NB4 (cell line): ENCODE measurements at regions not wholly inside any gene's neighbourhood (a gene's known extent, or its start where the extent isn't known, plus 50 kb on each side); places are given as distances from the start of the nearest gene placed in this dataset.

ENCODE experiments used
- MYC ChIP-seq: IDR thresholded peaks from 2 replicates; pipeline ENCODE4 v1.6.1; 2011; ENCODE audit warnings: low read depth, low read length
- POLR2A ChIP-seq: IDR thresholded peaks from 2 replicates; pipeline ENCODE4 v1.6.1; 2011; ENCODE audit warnings: mild to moderate bottlenecking; ENCODE audit not compliant: insufficient read length; ENCODE audit errors: extremely low read depth
- TF ChIP-seq, protein P1 (sequence below): IDR thresholded peaks from one replicate; pipeline ENCODE4 v1.5.1; 2012; ENCODE audit warnings: low read depth, low read length
- TF ChIP-seq, protein P2 (sequence below): IDR thresholded peaks from 2 replicates; pipeline ENCODE4 v1.6.1; 2011; ENCODE audit warnings: low read depth, low read length

DNA sequence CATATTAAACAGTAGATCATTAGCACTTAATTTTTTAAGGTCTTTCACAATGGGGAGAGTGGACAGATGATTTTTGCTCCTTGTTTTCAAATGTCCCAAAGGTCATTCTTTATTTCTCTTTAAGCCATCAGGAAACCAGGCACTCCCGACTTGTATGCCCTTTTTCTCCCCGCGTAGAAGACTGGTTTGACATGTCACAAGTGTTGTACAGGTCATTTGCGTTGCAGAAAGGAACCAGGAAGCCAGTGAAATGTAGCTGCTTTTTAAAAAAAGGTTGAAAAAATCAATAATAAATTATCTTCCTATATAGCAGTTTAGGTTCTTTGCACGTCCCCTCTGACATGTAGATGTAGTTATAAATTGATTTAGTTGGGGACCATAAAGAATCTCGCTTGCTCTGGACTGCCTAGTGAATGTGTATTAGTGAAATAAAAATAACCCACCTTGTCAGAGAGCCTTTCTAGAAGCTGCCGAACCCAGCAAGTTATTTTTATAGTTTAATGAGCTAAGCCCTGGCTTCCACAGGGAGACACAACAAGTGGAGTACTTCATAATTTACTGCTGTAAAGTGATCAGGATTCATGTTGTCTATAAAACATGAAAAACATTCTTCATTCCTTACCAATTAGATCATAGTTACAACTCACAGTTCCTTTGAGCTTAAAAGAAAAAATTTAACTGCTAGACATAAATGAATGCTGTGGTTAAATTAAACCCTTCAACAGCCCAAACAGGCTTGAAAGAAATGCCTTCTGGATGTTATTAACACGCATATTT, 404.6 kb downstream of the CSNK1G3 start:
- TF ChIP-seq, protein P1, sequence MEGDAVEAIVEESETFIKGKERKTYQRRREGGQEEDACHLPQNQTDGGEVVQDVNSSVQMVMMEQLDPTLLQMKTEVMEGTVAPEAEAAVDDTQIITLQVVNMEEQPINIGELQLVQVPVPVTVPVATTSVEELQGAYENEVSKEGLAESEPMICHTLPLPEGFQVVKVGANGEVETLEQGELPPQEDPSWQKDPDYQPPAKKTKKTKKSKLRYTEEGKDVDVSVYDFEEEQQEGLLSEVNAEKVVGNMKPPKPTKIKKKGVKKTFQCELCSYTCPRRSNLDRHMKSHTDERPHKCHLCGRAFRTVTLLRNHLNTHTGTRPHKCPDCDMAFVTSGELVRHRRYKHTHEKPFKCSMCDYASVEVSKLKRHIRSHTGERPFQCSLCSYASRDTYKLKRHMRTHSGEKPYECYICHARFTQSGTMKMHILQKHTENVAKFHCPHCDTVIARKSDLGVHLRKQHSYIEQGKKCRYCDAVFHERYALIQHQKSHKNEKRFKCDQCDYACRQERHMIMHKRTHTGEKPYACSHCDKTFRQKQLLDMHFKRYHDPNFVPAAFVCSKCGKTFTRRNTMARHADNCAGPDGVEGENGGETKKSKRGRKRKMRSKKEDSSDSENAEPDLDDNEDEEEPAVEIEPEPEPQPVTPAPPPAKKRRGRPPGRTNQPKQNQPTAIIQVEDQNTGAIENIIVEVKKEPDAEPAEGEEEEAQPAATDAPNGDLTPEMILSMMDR: no peak
- TF ChIP-seq POLR2A: no peak
- no peak for TF ChIP-seq MYC
- TF ChIP-seq, protein P2, sequence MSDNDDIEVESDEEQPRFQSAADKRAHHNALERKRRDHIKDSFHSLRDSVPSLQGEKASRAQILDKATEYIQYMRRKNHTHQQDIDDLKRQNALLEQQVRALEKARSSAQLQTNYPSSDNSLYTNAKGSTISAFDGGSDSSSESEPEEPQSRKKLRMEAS: no peak
